Skeletal muscle tissue (tissue), 3 donors: ENCODE measurements at regions not wholly inside any gene's neighbourhood (a gene's known extent, or its start where the extent isn't known, plus 50 kb on each side); places are given as distances from the start of the nearest gene placed in this dataset.

Experiments used
- H3K27ac ChIP-seq: one replicate; pipeline ENCODE4 v1.7.0; 2013; ENCODE audit warnings: mild to moderate bottlenecking, low read depth, low read length, inconsistent platforms
- H3K27me3 ChIP-seq, 3 donors: one replicate each; pipeline ENCODE4 v1.7.0; 2013; ENCODE audit warnings: low read length in 3 of 3; ENCODE audit not compliant: control insufficient read depth in 3 of 3, insufficient read depth in 3 of 3
- H3K36me3 ChIP-seq, 3 donors: one replicate each; pipeline ENCODE4 v1.7.0; 2013; ENCODE audit warnings: low read length in 3 of 3; ENCODE audit not compliant: control insufficient read depth in 3 of 3, insufficient read depth in 3 of 3
- H3K4me1 ChIP-seq, 3 donors: one replicate each; pipeline ENCODE4 v1.7.0; 2013; ENCODE audit warnings: low read length in 3 of 3, mild to moderate bottlenecking in 3 of 3; ENCODE audit not compliant: control insufficient read depth in 3 of 3, insufficient read depth in 3 of 3
- H3K4me3 ChIP-seq, 3 donors: one replicate each; pipeline ENCODE4 v1.7.0; 2013; ENCODE audit warnings: low read length in 3 of 3
- H3K9ac ChIP-seq, 3 donors: one replicate each; pipeline ENCODE4 v1.7.0; 2013; ENCODE audit warnings: low read length in 3 of 3, mild to moderate bottlenecking in 3 of 3, moderate library complexity in 2 of 3, low read depth in 1 of 3
- H3K9me3 ChIP-seq, 3 donors: one replicate each; pipeline ENCODE4 v1.7.0; 2013; ENCODE audit warnings: low read length in 3 of 3; ENCODE audit not compliant: control insufficient read depth in 3 of 3
- donor health status: Osteomylitis.

- Histone ChIP-seq H3K4me1 (no peaks in the 10 kb centered on the region), H3K9me3 (no peaks in the 10 kb centered on the region), H3K4me3 (no peak overlapping the region), H3K36me3 (peaks cover 0 to 2% (median 0%) of the 10 kb centered on the region in 3 donors), H3K27ac (no peak overlapping the region), H3K9ac (no peak overlapping the region), H3K27me3 (no peaks in the 10 kb centered on the region)
Observed at GRCh38 chr14:71616013-71616412, 316.2 kb upstream of the RGS6 start.

- Histone ChIP-seq H3K4me1 (no peaks in the 10 kb centered on the region), H3K9me3 (no peaks in the 10 kb centered on the region), H3K36me3 (peaks cover 0 to 2% (median 0%) of the 10 kb centered on the region in 3 donors), H3K27ac (no peak overlapping the region), H3K9ac (no peak overlapping the region), H3K4me3 (no peak overlapping the region), H3K27me3 (no peaks in the 10 kb centered on the region)
Observed at GRCh38 chr14:71618047-71618446, 314.2 kb upstream of the RGS6 start.

- Histone ChIP-seq H3K4me1 (no peaks in the 10 kb centered on the region), H3K4me3 (no peak overlapping the region), H3K27ac (no peak overlapping the region), H3K9me3 (no peaks in the 10 kb centered on the region), H3K9ac (no peak overlapping the region), H3K27me3 (no peaks in the 10 kb centered on the region), H3K36me3 (peaks cover 0 to 2% (median 0%) of the 10 kb centered on the region in 3 donors)
Observed at GRCh38 chr14:71618716-71619115, 313.5 kb upstream of the RGS6 start.

- Histone ChIP-seq H3K9me3 (no peaks in the 10 kb centered on the region), H3K4me1 (no peaks in the 10 kb centered on the region), H3K27ac (no peak overlapping the region), H3K36me3 (peaks cover 0 to 3% (median 0%) of the 10 kb centered on the region in 3 donors), H3K4me3 (no peak overlapping the region), H3K9ac (no peak overlapping the region), H3K27me3 (no peaks in the 10 kb centered on the region)
Observed at GRCh38 chr14:71619472-71619871, 312.8 kb upstream of the RGS6 start.

- no peak overlapping the region for H3K9ac ChIP-seq
- H3K27me3 ChIP-seq = no peaks in the 10 kb centered on the region
- no peak overlapping the region for H3K4me3 ChIP-seq
- H3K36me3 ChIP-seq = peaks cover 0 to 3% (median 0%) of the 10 kb centered on the region in 3 donors
- H3K9me3 ChIP-seq = no peaks in the 10 kb centered on the region
- H3K4me1 ChIP-seq = no peaks in the 10 kb centered on the region
- H3K27ac ChIP-seq = no peak overlapping the region
Observed at GRCh38 chr14:71620401-71620800, 311.8 kb upstream of the RGS6 start.

- Histone ChIP-seq H3K9me3 (no peaks in the 10 kb centered on the region), H3K9ac (no peak overlapping the region), H3K36me3 (peaks cover 0 to 3% (median 0%) of the 10 kb centered on the region in 3 donors), H3K4me3 (no peak overlapping the region), H3K27me3 (no peaks in the 10 kb centered on the region), H3K4me1 (no peaks in the 10 kb centered on the region), H3K27ac (no peak overlapping the region)
Observed at GRCh38 chr14:71621276-71621675, 311.0 kb upstream of the RGS6 start.

GRCh38 chr14:71621980-71622605, 310.1 kb upstream of the RGS6 start:
- Histone ChIP-seq H3K9ac (no peak overlapping the region), H3K9me3 (no peaks in the 10 kb centered on the region), H3K27me3 (no peaks in the 10 kb centered on the region), H3K4me3 (no peak overlapping the region), H3K27ac (no peak overlapping the region), H3K36me3 (peaks cover 0 to 3% (median 0%) of the 10 kb centered on the region in 3 donors), H3K4me1 (no peaks in the 10 kb centered on the region)

GRCh38 chr14:71623939-71624338, 308.3 kb upstream of the RGS6 start:
- Histone ChIP-seq H3K27ac (no peak overlapping the region), H3K9ac (no peak overlapping the region), H3K4me3 (no peak overlapping the region), H3K4me1 (no peaks in the 10 kb centered on the region), H3K36me3 (peaks cover 0 to 3% (median 0%) of the 10 kb centered on the region in 3 donors), H3K27me3 (no peaks in the 10 kb centered on the region), H3K9me3 (no peaks in the 10 kb centered on the region)

- Histone ChIP-seq H3K4me1 (no peaks in the 10 kb centered on the region), H3K4me3 (no peak overlapping the region)
Observed at GRCh38 chr14:71625175-71625574, 307.1 kb upstream of the RGS6 start.

GRCh38 chr14:71625891-71626701, 306.1 kb upstream of the RGS6 start:
- Histone ChIP-seq H3K9ac (no peak overlapping the region), H3K36me3 (peaks cover 0 to 2% (median 0%) of the 10 kb centered on the region in 3 donors), H3K27ac (no peak overlapping the region), H3K27me3 (no peaks in the 10 kb centered on the region), H3K4me1 (no peaks in the 10 kb centered on the region), H3K9me3 (no peaks in the 10 kb centered on the region), H3K4me3 (no peak overlapping the region)

More at GRCh38 chr14:71625175-71625574, 307.1 kb upstream of the RGS6 start:
- Histone ChIP-seq H3K27ac (no peak overlapping the region), H3K9ac (no peak overlapping the region), H3K9me3 (no peaks in the 10 kb centered on the region), H3K36me3 (peaks cover 0 to 2% (median 0%) of the 10 kb centered on the region in 3 donors), H3K27me3 (no peaks in the 10 kb centered on the region)
